GM23248 (cell line): ENCODE measurements at regions not wholly inside any gene's neighbourhood (a gene's known extent, or its start where the extent isn't known, plus 50 kb on each side); places are given as distances from the start of the nearest gene placed in this dataset.

ENCODE experiments used
- EZH2 ChIP-seq: fragments of 200-600 bp; sonication (generic); IDR thresholded peaks from 2 replicates; pipeline ENCODE4 v1.6.1; 2018; ENCODE audit warnings: antibody characterized with exemption, mild to moderate bottlenecking; ENCODE audit not compliant: insufficient read depth, poor library complexity, severe bottlenecking
- EZH2phosphoT487 ChIP-seq: fragments of 200-600 bp; sonication (generic); IDR thresholded peaks from 2 replicates; pipeline ENCODE4 v1.6.1; 2018; ENCODE audit warnings: antibody characterized with exemption, moderate library complexity, mild to moderate bottlenecking, low read depth; ENCODE audit not compliant: insufficient read depth

DNA sequence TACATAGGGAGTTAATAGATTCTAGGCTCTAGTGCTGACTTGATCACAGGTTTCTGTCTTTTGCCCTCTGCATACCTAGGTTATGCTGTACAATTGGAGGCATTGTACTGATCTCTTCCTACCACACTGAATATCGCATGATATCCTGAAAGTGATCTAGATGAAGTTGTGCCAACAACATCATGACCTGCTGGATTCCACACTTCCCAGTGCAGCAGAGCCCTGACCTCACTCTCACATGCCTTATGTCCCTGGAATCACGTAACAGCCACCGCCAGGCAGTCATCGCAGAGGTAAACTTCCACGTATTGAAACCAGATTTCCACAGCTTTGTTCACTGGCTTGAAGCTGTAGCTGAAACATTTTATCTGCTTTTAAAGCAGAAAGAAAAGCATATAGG lies 214.0 kb downstream of the ANKRD30B start:
- TF ChIP-seq EZH2, result no peak
- no peak for TF ChIP-seq EZH2phosphoT487
